CD14-positive monocyte (primary cell): ENCODE measurements at regions not wholly inside any gene's neighbourhood (a gene's known extent, or its start where the extent isn't known, plus 50 kb on each side); places are given as distances from the start of the nearest gene placed in this dataset.

Experiments used
- DNase-seq, 3 donors: peaks; one replicate each; pipeline ENCODE4 v3.0.0-alpha.2; 2011 to 2022
- H2AFZ ChIP-seq: 2 replicates; pipeline ENCODE4 v1.6.0; 2012; ENCODE audit warnings: mild to moderate bottlenecking, low read depth, low read length, inconsistent platforms; ENCODE audit not compliant: insufficient read depth, poor library complexity, severe bottlenecking
- H3K27ac ChIP-seq, 2 donors: 1 replicate in 1 of 2; 2 replicates in 1 of 2; pipeline ENCODE4 v1.5.1; 2012 to 2013; ENCODE audit warnings: low read length in 2 of 2, control low read depth in 1 of 2, inconsistent platforms in 1 of 2, low read depth in 1 of 2, mild to moderate bottlenecking in 1 of 2
- H3K27me3 ChIP-seq, 2 donors: one replicate each; pipeline versions ENCODE4 v1.6.0 to v1.6.1; 2011 to 2013; ENCODE audit warnings: low read length in 2 of 2; ENCODE audit not compliant: control insufficient read depth in 2 of 2, insufficient read depth in 2 of 2
- H3K36me3 ChIP-seq, 2 donors: replicated peaks in 1 of 2; 1 replicate in 1 of 2; 2 replicates in 1 of 2; pipeline versions ENCODE4 v1.5.1 to v1.6.1; 2012 to 2013; ENCODE audit warnings: low read length in 2 of 2, control low read depth in 1 of 2, inconsistent platforms in 1 of 2, mild to moderate bottlenecking in 1 of 2; ENCODE audit not compliant: insufficient read depth in 2 of 2, control insufficient read depth in 1 of 2
- H3K4me1 ChIP-seq, 2 donors: 1 replicate in 1 of 2; 2 replicates in 1 of 2; pipeline versions ENCODE4 v1.5.1 to v1.6.1; 2012 to 2013; ENCODE audit warnings: low read length in 2 of 2, control low read depth in 1 of 2, inconsistent platforms in 1 of 2, mild to moderate bottlenecking in 1 of 2, moderate library complexity in 1 of 2; ENCODE audit not compliant: insufficient read depth in 2 of 2, control insufficient read depth in 1 of 2
- H3K4me2 ChIP-seq: replicated peaks from 2 replicates; pipeline ENCODE3; 2012; ENCODE audit warnings: low read length, moderate library complexity, mild to moderate bottlenecking; ENCODE audit not compliant: poor library complexity, severe bottlenecking; ENCODE audit errors: extremely low read depth
- H3K4me3 ChIP-seq, 3 experiments: fragments of 200-600 bp in 1 of 3; sonication (generic) in 1 of 3; replicated peaks in 1 of 3; 1 replicate in 2 of 3; 2 replicates in 1 of 3; pipeline ENCODE4 v1.5.1; 2011 to 2013; ENCODE audit warnings: low read length in 3 of 3, mild to moderate bottlenecking in 3 of 3, control low read depth in 2 of 3, low read depth in 2 of 3, inconsistent platforms in 1 of 3, moderate library complexity in 1 of 3
- H3K79me2 ChIP-seq: 2 replicates; pipeline ENCODE4 v1.6.0; 2012; ENCODE audit warnings: mild to moderate bottlenecking, control low read depth, inconsistent platforms, low read length, moderate library complexity; ENCODE audit not compliant: insufficient read depth
- H3K9ac ChIP-seq: 2 replicates; pipeline ENCODE4 v1.6.0; 2017; ENCODE audit warnings: low read length, mild to moderate bottlenecking; ENCODE audit not compliant: insufficient read depth, poor library complexity, severe bottlenecking
- H3K9me3 ChIP-seq, 2 donors: replicated peaks in 1 of 2; 1 replicate in 1 of 2; 2 replicates in 1 of 2; pipeline versions ENCODE4 v1.5.1 to v1.6.1; 2012 to 2013; ENCODE audit warnings: low read length in 2 of 2, control low read depth in 1 of 2; ENCODE audit not compliant: control insufficient read depth in 1 of 2, insufficient read depth in 1 of 2
- H4K20me1 ChIP-seq: 2 replicates; pipeline ENCODE4 v1.6.0; 2012; ENCODE audit warnings: mild to moderate bottlenecking, low read length, control low read depth, moderate library complexity; ENCODE audit not compliant: insufficient read depth
- H3K27ac Mint-ChIP-seq, 7 donors: one replicate each; pipeline ENCODE4 v1.8.0; 2020; ENCODE audit warnings: mild to moderate bottlenecking in 7 of 7, mixed read lengths in 7 of 7, moderate library complexity in 6 of 7, inconsistent platforms in 2 of 7
- H3K27me3 Mint-ChIP-seq, 3 donors: one replicate each; pipeline ENCODE4 v1.8.0; 2021 to 2022; ENCODE audit warnings: low read depth in 3 of 3, mild to moderate bottlenecking in 3 of 3, mixed read lengths in 3 of 3, moderate library complexity in 3 of 3, inconsistent platforms in 1 of 3
- H3K36me3 Mint-ChIP-seq, 2 donors: one replicate each; pipeline ENCODE4 v1.8.0; 2020; ENCODE audit warnings: mixed read lengths in 2 of 2, inconsistent platforms in 1 of 2, mild to moderate bottlenecking in 1 of 2
- H3K4me1 Mint-ChIP-seq: one replicate; pipeline ENCODE4 v1.8.0; 2020; ENCODE audit warnings: mild to moderate bottlenecking, mixed read lengths
- H3K4me3 Mint-ChIP-seq, 2 donors: one replicate each; pipeline ENCODE4 v1.8.0; 2020; ENCODE audit warnings: mild to moderate bottlenecking in 2 of 2, mixed read lengths in 2 of 2, moderate library complexity in 1 of 2
- H3K9me3 Mint-ChIP-seq, 7 donors: one replicate each; pipeline ENCODE4 v1.8.0; 2020 to 2022; ENCODE audit warnings: mixed read lengths in 7 of 7, mild to moderate bottlenecking in 6 of 7, moderate library complexity in 6 of 7, inconsistent platforms in 2 of 7
- whole genome bisulfite sequencing: methylation state at CpG from one replicate; pipeline ENCODE4 v1.1.5; 2013; ENCODE audit warnings: missing lambda C conversion rate; ENCODE audit not compliant: insufficient coverage; 5-methylcytosine and 5-hydroxymethylcytosine counted together
- intact Hi-C, 2 donors: fragments of 100-400 bp; cut with micrococcal nuclease; formaldehyde crosslinking; loops; one replicate each; pipeline versions ENCODE4 v1.15.0 to v1.15.1; 2023
- TF ChIP-seq, protein P1 (sequence below): fragments of 200-600 bp; IDR thresholded peaks from one replicate; pipeline ENCODE4 v1.8.0; 2022; ENCODE audit warnings: antibody characterized with exemption, mild to moderate bottlenecking

- Mint-ChIP-seq H3K4me3 (no peak overlapping the region), H3K4me1 (no peaks in the 10 kb centered on the region), H3K9me3 (peaks cover 0 to 5% (median 2%) of the 10 kb centered on the region in 7 donors), H3K27ac (no peak overlapping the region), H3K36me3 (no peaks in the 10 kb centered on the region), H3K27me3 (no peaks in the 10 kb centered on the region)
- Histone ChIP-seq H3K36me3 (no peaks in the 10 kb centered on the region), H3K4me3 (no peak overlapping the region), H2AFZ (no peak overlapping the region), H3K27me3 (no peaks in the 10 kb centered on the region), H3K4me1 (no peaks in the 10 kb centered on the region), H3K9ac (no peak overlapping the region), H3K27ac (no peak overlapping the region), H4K20me1 (no peaks in the 10 kb centered on the region), H3K4me2 (no peak overlapping the region), H3K9me3 (no peaks in the 10 kb centered on the region), H3K79me2 (no peaks in the 10 kb centered on the region)
- no peak for DNase-seq
- intact Hi-C loops = no loop called here
- TF ChIP-seq, protein P1, sequence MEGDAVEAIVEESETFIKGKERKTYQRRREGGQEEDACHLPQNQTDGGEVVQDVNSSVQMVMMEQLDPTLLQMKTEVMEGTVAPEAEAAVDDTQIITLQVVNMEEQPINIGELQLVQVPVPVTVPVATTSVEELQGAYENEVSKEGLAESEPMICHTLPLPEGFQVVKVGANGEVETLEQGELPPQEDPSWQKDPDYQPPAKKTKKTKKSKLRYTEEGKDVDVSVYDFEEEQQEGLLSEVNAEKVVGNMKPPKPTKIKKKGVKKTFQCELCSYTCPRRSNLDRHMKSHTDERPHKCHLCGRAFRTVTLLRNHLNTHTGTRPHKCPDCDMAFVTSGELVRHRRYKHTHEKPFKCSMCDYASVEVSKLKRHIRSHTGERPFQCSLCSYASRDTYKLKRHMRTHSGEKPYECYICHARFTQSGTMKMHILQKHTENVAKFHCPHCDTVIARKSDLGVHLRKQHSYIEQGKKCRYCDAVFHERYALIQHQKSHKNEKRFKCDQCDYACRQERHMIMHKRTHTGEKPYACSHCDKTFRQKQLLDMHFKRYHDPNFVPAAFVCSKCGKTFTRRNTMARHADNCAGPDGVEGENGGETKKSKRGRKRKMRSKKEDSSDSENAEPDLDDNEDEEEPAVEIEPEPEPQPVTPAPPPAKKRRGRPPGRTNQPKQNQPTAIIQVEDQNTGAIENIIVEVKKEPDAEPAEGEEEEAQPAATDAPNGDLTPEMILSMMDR = no peak
- no CpG with 5 or more reads among the region's 2 CpGs for WGBS
These were observed 161.0 kb downstream of the PPP1R2C start for GRCh38 chrX:42616981-42617380.

DNA sequence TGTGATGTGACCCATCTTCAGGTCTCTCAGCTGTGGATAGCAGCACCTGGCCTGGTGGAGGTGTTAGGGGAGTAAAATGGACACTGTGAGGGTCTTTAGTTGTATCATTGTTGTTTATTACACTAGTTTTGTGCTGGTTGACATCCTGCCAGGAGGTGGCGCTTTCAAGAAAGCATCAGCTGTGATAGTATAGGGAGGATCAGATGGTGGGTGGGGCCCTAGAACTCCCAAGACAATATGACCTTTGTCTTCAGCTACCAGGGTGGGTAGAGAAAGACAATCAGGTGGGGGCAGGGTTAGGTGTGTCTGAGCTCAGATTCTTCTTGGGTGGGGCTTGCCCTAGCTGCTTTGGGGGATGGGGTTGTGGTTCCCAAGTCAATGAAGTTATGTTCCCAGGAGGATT is 162.8 kb downstream of the PPP1R2C start:
- WGBS = no CpG with 5 or more reads among the region's 1 CpG
- intact Hi-C loops = no loop called here
- H3K4me3 Mint-ChIP-seq = no peak overlapping the region

More for the DNA sequence above, 162.8 kb downstream of the PPP1R2C start:
- Histone ChIP-seq H3K4me1 (no peaks in the 10 kb centered on the region), H3K27me3 (no peaks in the 10 kb centered on the region), H4K20me1 (no peaks in the 10 kb centered on the region), H3K4me3 (no peak overlapping the region), H2AFZ (no peak overlapping the region), H3K27ac (no peak overlapping the region), H3K36me3 (no peaks in the 10 kb centered on the region), H3K79me2 (no peaks in the 10 kb centered on the region), H3K9me3 (no peaks in the 10 kb centered on the region), H3K9ac (no peak overlapping the region), H3K4me2 (no peak overlapping the region)
- Mint-ChIP-seq H3K36me3 (no peaks in the 10 kb centered on the region), H3K27me3 (no peaks in the 10 kb centered on the region), H3K27ac (no peak overlapping the region), H3K4me1 (no peaks in the 10 kb centered on the region), H3K9me3 (peaks cover 0 to 5% (median 4%) of the 10 kb centered on the region in 7 donors)
- no peak for DNase-seq
- TF ChIP-seq, protein P1 = no peak
